Endothelial cell (in vitro differentiated cells): ENCODE measurements at regions not wholly inside any gene's neighbourhood (a gene's known extent, or its start where the extent isn't known, plus 50 kb on each side); places are given as distances from the start of the nearest gene placed in this dataset.

Source experiments
- DNase-seq: peaks from one replicate; pipeline ENCODE4 v3.0.0; 2021; ENCODE audit warnings: low spot score
- H3K27ac Mint-ChIP-seq: one replicate; pipeline ENCODE4 v1.8.0; 2021; ENCODE audit warnings: mixed read lengths, inconsistent platforms; ENCODE audit not compliant: unreplicated experiment
- H3K27me3 Mint-ChIP-seq: one replicate; pipeline ENCODE4 v1.8.0; 2021; ENCODE audit warnings: mild to moderate bottlenecking, moderate library complexity, mixed read lengths, inconsistent platforms; ENCODE audit not compliant: unreplicated experiment
- H3K36me3 Mint-ChIP-seq: one replicate; pipeline ENCODE4 v1.8.0; 2021; ENCODE audit warnings: mild to moderate bottlenecking, low read depth, mixed read lengths, inconsistent platforms; ENCODE audit not compliant: unreplicated experiment
- H3K4me1 Mint-ChIP-seq: one replicate; pipeline ENCODE4 v1.8.0; 2021; ENCODE audit warnings: mild to moderate bottlenecking, mixed read lengths, inconsistent platforms; ENCODE audit not compliant: unreplicated experiment
- H3K4me3 Mint-ChIP-seq: one replicate; pipeline ENCODE4 v1.8.0; 2021; ENCODE audit warnings: mild to moderate bottlenecking, mixed read lengths, inconsistent platforms; ENCODE audit not compliant: unreplicated experiment
- H3K9me3 Mint-ChIP-seq: one replicate; pipeline ENCODE4 v1.8.0; 2021; ENCODE audit warnings: mixed read lengths, inconsistent platforms; ENCODE audit not compliant: unreplicated experiment
- CTCF ChIP-seq: fragments of 200-600 bp; sonication (generic); IDR thresholded peaks from one replicate; pipeline ENCODE4 v1.5.0; 2021; ENCODE audit warnings: antibody characterized with exemption; ENCODE audit not compliant: unreplicated experiment

DNA sequence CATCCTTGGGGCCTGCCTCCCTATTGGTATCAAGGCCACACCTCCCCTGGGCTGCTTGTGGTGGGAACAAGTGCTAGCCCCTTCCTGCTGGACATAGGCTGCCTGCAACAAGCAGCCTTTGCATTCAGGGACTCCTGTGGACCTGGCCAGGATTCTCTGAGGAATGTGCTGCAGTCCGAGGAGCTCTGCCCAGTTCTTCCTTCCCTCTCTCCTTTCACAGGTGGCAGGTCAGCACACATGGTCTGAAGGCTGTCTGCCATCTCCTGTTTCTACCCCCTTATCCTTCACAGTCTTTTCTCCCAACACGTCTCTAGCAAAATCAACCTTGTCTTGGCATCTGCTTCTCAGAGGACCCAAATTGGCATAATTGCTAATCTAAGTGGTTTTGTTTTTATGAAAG is 97.0 kb upstream of the LIPC start:
- Mint-ChIP-seq H3K4me1 (peaks cover 42% of the 10 kb centered on the region), H3K27me3 (peaks cover 6% of the 10 kb centered on the region), H3K36me3 (peaks cover 4% of the 10 kb centered on the region), H3K27ac (no peak overlapping the region), H3K4me3 (no peak overlapping the region), H3K9me3 (no peaks in the 10 kb centered on the region)
- DNase-seq: no peak
- no peak for TF ChIP-seq CTCF

GRCh38 chr15:58336161-58336560 is 95.6 kb upstream of the LIPC start:
- TF ChIP-seq CTCF: no peak
- H3K36me3 Mint-ChIP-seq: peaks cover 4% of the 10 kb centered on the region
- H3K27me3 Mint-ChIP-seq: peaks cover 5% of the 10 kb centered on the region
- no peaks in the 10 kb centered on the region for H3K9me3 Mint-ChIP-seq
- H3K27ac Mint-ChIP-seq: no peak overlapping the region
- no peak overlapping the region for H3K4me3 Mint-ChIP-seq
- DNase-seq: no peak
- peaks cover 28% of the 10 kb centered on the region for H3K4me1 Mint-ChIP-seq

DNA sequence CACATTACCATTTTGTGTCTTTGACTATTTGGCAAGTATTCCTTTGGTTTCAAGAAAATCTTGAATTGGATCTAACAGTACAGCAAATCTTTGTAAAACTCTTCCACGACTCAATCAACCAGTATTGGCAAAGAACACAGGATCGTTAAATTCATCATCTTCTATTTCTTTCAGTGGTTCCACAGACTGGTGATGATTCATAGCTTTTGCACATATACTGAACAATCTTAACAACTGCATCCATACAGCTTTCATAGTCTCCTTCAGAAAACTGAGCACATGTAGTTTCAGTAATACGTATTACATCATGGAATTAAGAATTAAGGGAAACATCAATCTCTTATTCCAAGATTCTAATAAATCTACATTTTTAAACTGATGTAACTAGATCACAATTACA is 91.6 kb upstream of the LIPC start:
- no peaks in the 10 kb centered on the region for H3K36me3 Mint-ChIP-seq
- no peak for TF ChIP-seq CTCF
- no peak for DNase-seq
- no peak overlapping the region for H3K27ac Mint-ChIP-seq
- no peaks in the 10 kb centered on the region for H3K9me3 Mint-ChIP-seq
- H3K27me3 Mint-ChIP-seq: no peaks in the 10 kb centered on the region
- H3K4me1 Mint-ChIP-seq: peaks cover 4% of the 10 kb centered on the region
- no peak overlapping the region for H3K4me3 Mint-ChIP-seq

GRCh38 chr15:58342508-58342907 is 89.3 kb upstream of the LIPC start:
- Mint-ChIP-seq H3K9me3 (no peaks in the 10 kb centered on the region), H3K27me3 (no peaks in the 10 kb centered on the region), H3K4me1 (peaks cover 4% of the 10 kb centered on the region), H3K4me3 (no peak overlapping the region), H3K36me3 (no peaks in the 10 kb centered on the region), H3K27ac (no peak overlapping the region)
- no peak for TF ChIP-seq CTCF
- DNase-seq: no peak

- no peak overlapping the region for H3K27ac Mint-ChIP-seq
- H3K4me3 Mint-ChIP-seq: no peak overlapping the region
- H3K36me3 Mint-ChIP-seq: no peaks in the 10 kb centered on the region
- no peak for DNase-seq
- H3K9me3 Mint-ChIP-seq: no peaks in the 10 kb centered on the region
- no peak for TF ChIP-seq CTCF
- H3K27me3 Mint-ChIP-seq: no peaks in the 10 kb centered on the region
- peaks cover 4% of the 10 kb centered on the region for H3K4me1 Mint-ChIP-seq
Observed at GRCh38 chr15:58344213-58345070, 87.3 kb upstream of the LIPC start.
